ENCODE measurements at regions not wholly inside any gene's neighbourhood (a gene's known extent, or its start where the extent isn't known, plus 50 kb on each side); places are given as distances from the start of the nearest gene placed in this dataset.

DNA sequence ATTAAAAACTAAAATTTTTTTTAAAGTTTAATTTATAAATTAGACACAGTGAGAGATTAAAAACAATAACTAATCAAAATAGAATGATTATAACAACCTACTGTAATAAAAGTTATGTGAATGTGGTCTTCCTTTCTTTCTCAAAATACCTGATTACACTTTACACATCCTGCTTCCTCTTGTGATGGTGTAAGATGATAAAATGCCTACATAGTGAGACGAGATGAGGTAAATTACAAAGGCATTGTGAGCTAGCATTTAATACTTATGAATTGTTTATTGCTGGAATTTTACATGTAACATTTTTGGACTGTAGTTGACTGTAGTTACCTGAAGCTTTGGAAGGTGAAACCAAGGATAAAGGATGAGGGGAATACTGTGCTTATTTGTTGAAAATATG, 94.2 kb upstream of the CLEC14A start:
- no TSS peak for BruUV-seq (replicated peaks)
- Histone ChIP-seq H3K79me2 (ENCODE audit: control insufficient read depth, insufficient read depth, low read length) (no peaks in the 10 kb centered on the region), H3K4me1 (replicated peaks in 1 of 2; ENCODE audit: control insufficient read depth in 2 of 2, insufficient read depth in 2 of 2, low read length in 2 of 2) (no peaks in the 10 kb centered on the region), H3K9me1 (ENCODE audit: control insufficient read depth, insufficient read depth, low read length) (no peaks in the 10 kb centered on the region), H3K9me3 (replicated peaks; ENCODE audit: control insufficient read depth, insufficient read depth, low read depth, low read length) (no peaks in the 10 kb centered on the region; the same call in 1 of the 2 replicates), H3K9ac (ENCODE audit: insufficient read depth in 1 of 2, low read depth in 2 of 2, low read length in 2 of 2) (no peak overlapping the region), H3K4me3 (no peak overlapping the region), H3K27ac (ENCODE audit: extremely low read depth, low read depth, low read length) (no peak overlapping the region), H3K4me2 (ENCODE audit: insufficient read depth, low read length) (no peak overlapping the region), H2AFZ (ENCODE audit: low read depth, low read length) (no peak overlapping the region), H3K27me3 (ENCODE audit: control insufficient read depth in 2 of 2, insufficient read depth in 2 of 2, low read length in 2 of 2) (no peaks in the 10 kb centered on the region), H3K36me3 (ENCODE audit: control insufficient read depth, insufficient read depth, low read length) (no peaks in the 10 kb centered on the region), H4K20me1 (replicated peaks; ENCODE audit: control insufficient read depth, insufficient read depth, low read length) (no peaks in the 10 kb centered on the region)
- no peak for DNase-seq (ENCODE audit: extremely low read depth in 1 of 4, low spot score in 3 of 4)
- intact Hi-C loops (cut with micrococcal nuclease): no loop called here
- FAIRE-seq: no peak
- CTCF ChIA-PET (ENCODE audit: low intra/inter-chr PET ratio): no interaction called here
- in situ Hi-C loops (cut with MboI): no loop called here
- 0% methylated on average over 1 of the region's 1 CpG for WGBS (ENCODE audit: insufficient coverage, low coverage, missing lambda C conversion rate)
- ATAC-seq: no peak
- POLR2A ChIA-PET: no interaction called here
- TF ChIP-seq GATAD2A (IDR thresholded peaks at IDR 0.05) (no peak), ZNF282 (CRISPR knock-in tag; IDR thresholded peaks at IDR 0.05) (no peak), ZBTB17 (CRISPR knock-in tag; IDR thresholded peaks at IDR 0.05) (no peak), ZC3H4 (CRISPR knock-in tag; IDR thresholded peaks at IDR 0.05; ENCODE audit: borderline replicate concordance) (no peak), PCBP1 (IDR thresholded peaks at IDR 0.05; ENCODE audit: low read depth, low read length, poor library complexity, severe bottlenecking) (no peak), STAG1 (CRISPR knock-in tag; IDR thresholded peaks at IDR 0.05; ENCODE audit: borderline replicate concordance) (no peak), KAT7 (CRISPR knock-in tag; IDR thresholded peaks at IDR 0.05; ENCODE audit: borderline replicate concordance) (no peak)
- TF ChIP-seq, protein P1, sequence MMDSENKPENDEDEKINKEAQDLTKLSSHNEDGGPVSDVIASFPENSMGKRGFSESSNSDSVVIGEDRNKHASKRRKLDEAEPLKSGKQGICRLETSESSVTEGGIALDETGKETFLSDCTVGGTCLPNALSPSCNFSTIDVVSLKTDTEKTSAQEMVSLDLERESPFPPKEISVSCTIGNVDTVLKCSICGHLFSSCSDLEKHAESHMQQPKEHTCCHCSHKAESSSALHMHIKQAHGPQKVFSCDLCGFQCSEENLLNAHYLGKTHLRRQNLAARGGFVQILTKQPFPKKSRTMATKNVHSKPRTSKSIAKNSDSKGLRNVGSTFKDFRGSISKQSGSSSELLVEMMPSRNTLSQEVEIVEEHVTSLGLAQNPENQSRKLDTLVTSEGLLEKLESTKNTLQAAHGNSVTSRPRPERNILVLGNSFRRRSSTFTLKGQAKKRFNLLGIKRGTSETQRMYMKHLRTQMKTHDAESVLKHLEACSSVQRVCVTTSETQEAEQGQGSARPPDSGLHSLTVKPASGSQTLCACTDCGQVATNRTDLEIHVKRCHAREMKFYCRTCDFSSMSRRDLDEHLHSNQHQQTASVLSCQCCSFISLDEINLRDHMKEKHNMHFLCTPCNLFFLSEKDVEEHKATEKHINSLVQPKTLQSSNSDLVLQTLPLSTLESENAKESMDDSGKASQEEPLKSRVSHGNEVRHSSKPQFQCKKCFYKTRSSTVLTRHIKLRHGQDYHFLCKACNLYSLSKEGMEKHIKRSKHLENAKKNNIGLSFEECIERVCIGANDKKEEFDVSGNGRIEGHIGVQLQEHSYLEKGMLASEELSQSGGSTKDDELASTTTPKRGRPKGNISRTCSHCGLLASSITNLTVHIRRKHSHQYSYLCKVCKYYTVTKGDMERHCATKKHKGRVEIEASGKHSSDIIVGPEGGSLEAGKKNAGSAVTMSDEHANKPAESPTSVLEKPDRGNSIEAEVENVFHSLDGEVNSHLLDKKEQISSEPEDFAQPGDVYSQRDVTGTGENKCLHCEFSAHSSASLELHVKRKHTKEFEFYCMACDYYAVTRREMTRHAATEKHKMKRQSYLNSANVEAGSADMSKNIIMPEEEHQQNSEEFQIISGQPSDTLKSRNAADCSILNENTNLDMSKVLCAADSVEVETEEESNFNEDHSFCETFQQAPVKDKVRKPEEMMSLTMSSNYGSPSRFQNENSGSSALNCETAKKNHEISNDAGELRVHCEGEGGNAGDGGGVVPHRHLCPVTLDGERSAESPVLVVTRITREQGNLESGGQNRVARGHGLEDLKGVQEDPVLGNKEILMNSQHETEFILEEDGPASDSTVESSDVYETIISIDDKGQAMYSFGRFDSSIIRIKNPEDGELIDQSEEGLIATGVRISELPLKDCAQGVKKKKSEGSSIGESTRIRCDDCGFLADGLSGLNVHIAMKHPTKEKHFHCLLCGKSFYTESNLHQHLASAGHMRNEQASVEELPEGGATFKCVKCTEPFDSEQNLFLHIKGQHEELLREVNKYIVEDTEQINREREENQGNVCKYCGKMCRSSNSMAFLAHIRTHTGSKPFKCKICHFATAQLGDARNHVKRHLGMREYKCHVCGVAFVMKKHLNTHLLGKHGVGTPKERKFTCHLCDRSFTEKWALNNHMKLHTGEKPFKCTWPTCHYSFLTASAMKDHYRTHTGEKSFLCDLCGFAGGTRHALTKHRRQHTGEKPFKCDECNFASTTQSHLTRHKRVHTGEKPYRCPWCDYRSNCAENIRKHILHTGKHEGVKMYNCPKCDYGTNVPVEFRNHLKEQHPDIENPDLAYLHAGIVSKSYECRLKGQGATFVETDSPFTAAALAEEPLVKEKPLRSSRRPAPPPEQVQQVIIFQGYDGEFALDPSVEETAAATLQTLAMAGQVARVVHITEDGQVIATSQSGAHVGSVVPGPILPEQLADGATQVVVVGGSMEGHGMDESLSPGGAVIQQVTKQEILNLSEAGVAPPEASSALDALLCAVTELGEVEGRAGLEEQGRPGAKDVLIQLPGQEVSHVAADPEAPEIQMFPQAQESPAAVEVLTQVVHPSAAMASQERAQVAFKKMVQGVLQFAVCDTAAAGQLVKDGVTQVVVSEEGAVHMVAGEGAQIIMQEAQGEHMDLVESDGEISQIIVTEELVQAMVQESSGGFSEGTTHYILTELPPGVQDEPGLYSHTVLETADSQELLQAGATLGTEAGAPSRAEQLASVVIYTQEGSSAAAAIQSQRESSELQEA (IDR thresholded peaks at IDR 0.05; ENCODE audit: low read depth): no peak
- TF ChIP-seq, protein P2, sequence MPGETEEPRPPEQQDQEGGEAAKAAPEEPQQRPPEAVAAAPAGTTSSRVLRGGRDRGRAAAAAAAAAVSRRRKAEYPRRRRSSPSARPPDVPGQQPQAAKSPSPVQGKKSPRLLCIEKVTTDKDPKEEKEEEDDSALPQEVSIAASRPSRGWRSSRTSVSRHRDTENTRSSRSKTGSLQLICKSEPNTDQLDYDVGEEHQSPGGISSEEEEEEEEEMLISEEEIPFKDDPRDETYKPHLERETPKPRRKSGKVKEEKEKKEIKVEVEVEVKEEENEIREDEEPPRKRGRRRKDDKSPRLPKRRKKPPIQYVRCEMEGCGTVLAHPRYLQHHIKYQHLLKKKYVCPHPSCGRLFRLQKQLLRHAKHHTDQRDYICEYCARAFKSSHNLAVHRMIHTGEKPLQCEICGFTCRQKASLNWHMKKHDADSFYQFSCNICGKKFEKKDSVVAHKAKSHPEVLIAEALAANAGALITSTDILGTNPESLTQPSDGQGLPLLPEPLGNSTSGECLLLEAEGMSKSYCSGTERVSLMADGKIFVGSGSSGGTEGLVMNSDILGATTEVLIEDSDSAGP (CRISPR knock-in tag; IDR thresholded peaks at IDR 0.05): no peak
- TF ChIP-seq, protein P3, sequence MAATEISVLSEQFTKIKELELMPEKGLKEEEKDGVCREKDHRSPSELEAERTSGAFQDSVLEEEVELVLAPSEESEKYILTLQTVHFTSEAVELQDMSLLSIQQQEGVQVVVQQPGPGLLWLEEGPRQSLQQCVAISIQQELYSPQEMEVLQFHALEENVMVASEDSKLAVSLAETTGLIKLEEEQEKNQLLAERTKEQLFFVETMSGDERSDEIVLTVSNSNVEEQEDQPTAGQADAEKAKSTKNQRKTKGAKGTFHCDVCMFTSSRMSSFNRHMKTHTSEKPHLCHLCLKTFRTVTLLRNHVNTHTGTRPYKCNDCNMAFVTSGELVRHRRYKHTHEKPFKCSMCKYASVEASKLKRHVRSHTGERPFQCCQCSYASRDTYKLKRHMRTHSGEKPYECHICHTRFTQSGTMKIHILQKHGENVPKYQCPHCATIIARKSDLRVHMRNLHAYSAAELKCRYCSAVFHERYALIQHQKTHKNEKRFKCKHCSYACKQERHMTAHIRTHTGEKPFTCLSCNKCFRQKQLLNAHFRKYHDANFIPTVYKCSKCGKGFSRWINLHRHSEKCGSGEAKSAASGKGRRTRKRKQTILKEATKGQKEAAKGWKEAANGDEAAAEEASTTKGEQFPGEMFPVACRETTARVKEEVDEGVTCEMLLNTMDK (IDR thresholded peaks at IDR 0.05; ENCODE audit: borderline replicate concordance, insufficient read depth, low read depth, low read length, poor library complexity, severe bottlenecking): no peak
